Upper lobe of right lung (tissue), 1 donor: ENCODE measurements at regions not wholly inside any gene's neighbourhood (a gene's known extent, or its start where the extent isn't known, plus 50 kb on each side); places are given as distances from the start of the nearest gene placed in this dataset.

ENCODE experiments used
- ATAC-seq: fragments of 200-7000 bp; cut with Tn5 transposase; one replicate; pipeline ENCODE4 v1.9.1; 2020; ENCODE audit warnings: mild to moderate bottlenecking, moderate library complexity
- DNase-seq: peaks from one replicate; pipeline ENCODE4 v3.0.0-alpha.2; 2020
- H3K27ac ChIP-seq: fragments of 200-600 bp; one replicate; pipeline ENCODE4 v1.8.0; 2022
- H3K27me3 ChIP-seq: fragments of 200-600 bp; one replicate; pipeline ENCODE4 v1.8.0; 2022; ENCODE audit warnings: mild to moderate bottlenecking
- H3K36me3 ChIP-seq: fragments of 200-600 bp; one replicate; pipeline ENCODE4 v1.8.0; 2022
- H3K4me1 ChIP-seq: fragments of 200-600 bp; one replicate; pipeline ENCODE4 v1.8.0; 2022
- H3K4me3 ChIP-seq: fragments of 200-600 bp; one replicate; pipeline ENCODE4 v1.8.0; 2022; ENCODE audit warnings: mild to moderate bottlenecking
- H3K9me3 ChIP-seq: fragments of 200-600 bp; one replicate; pipeline ENCODE4 v1.8.0; 2022
- intact Hi-C: fragments of 100-400 bp; cut with DNase I; formaldehyde crosslinking; loops from one replicate; pipeline ENCODE4 v1.11.0; 2022
- TF ChIP-seq, protein P1 (sequence below): fragments of 200-600 bp; IDR thresholded peaks from one replicate; pipeline ENCODE4 v1.8.0; 2022; ENCODE audit warnings: antibody characterized with exemption
- donor health status: DM: no; HTN: yes; CAD: no; lungs with severe emphysema.

DNA sequence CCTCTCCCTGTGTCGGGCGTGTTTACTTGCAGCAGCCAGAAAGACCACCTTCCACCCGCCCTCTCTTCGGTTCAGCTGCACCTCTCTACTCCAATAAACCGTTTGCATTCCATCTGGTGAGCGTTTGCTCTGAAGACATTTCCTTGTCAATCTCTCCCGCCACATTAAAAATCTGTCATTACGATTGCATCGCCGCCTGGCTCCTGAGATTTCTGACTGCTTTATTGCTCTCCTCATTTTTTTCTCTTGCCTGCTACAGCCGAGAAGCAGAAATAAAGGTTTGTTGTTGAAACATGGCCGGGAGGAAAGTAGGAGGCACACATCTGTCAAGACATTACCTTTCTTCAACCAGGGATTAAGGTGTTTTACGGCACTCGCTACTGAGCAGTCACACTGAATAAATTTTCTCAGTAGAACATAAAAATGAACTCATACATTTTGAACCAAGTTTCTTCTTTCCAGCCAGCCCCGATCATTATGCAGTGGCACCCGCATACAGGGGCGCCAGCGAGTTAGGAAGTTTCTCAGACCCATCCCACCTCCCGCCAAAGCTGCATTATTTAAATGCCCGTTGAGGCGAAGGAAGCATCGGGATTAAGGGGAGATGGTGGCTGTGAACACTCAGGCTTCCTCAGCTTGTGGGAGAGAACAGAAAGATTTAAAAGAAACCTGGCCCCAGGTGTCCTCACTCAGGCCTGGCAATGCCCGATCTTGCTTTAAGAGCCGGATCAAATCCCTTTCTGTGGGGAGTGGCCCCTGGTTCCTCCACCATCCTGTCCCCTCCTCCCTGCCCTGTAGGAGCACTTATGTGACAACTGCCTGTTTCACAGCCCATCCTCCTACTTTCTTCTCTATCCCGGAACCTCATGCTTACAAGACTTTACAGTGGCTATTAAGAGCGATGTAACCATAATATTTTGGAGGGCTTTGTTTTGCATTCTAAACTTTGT lies 1108.9 kb downstream of the BCL11B start:
- Histone ChIP-seq H3K4me1 (no peaks in the 10 kb centered on the region), H3K27me3 (no peaks in the 10 kb centered on the region), H3K4me3 (no peak overlapping the region), H3K27ac (no peak overlapping the region), H3K36me3 (no peaks in the 10 kb centered on the region), H3K9me3 (no peaks in the 10 kb centered on the region)
- no peak for ATAC-seq
- no peak for DNase-seq
- TF ChIP-seq, protein P1, sequence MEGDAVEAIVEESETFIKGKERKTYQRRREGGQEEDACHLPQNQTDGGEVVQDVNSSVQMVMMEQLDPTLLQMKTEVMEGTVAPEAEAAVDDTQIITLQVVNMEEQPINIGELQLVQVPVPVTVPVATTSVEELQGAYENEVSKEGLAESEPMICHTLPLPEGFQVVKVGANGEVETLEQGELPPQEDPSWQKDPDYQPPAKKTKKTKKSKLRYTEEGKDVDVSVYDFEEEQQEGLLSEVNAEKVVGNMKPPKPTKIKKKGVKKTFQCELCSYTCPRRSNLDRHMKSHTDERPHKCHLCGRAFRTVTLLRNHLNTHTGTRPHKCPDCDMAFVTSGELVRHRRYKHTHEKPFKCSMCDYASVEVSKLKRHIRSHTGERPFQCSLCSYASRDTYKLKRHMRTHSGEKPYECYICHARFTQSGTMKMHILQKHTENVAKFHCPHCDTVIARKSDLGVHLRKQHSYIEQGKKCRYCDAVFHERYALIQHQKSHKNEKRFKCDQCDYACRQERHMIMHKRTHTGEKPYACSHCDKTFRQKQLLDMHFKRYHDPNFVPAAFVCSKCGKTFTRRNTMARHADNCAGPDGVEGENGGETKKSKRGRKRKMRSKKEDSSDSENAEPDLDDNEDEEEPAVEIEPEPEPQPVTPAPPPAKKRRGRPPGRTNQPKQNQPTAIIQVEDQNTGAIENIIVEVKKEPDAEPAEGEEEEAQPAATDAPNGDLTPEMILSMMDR = no peak
- intact Hi-C loops = no loop called here

GRCh38 chr14:98163873-98164272 lies 1108.1 kb downstream of the BCL11B start:
- intact Hi-C loops = no loop called here
- Histone ChIP-seq H3K27ac (no peak overlapping the region), H3K4me3 (no peak overlapping the region), H3K9me3 (no peaks in the 10 kb centered on the region), H3K36me3 (no peaks in the 10 kb centered on the region), H3K4me1 (no peaks in the 10 kb centered on the region), H3K27me3 (no peaks in the 10 kb centered on the region)
- DNase-seq (no peak), ATAC-seq (no peak)
- TF ChIP-seq, protein P1 = no peak

- DNase-seq (no peak), ATAC-seq (no peak)
- Histone ChIP-seq H3K27ac (no peak overlapping the region), H3K36me3 (no peaks in the 10 kb centered on the region), H3K4me1 (no peaks in the 10 kb centered on the region), H3K9me3 (no peaks in the 10 kb centered on the region), H3K4me3 (no peak overlapping the region), H3K27me3 (no peaks in the 10 kb centered on the region)
- intact Hi-C loops = no loop called here
- TF ChIP-seq, protein P1 = no peak
Measured at GRCh38 chr14:98165976-98166375, 1106.0 kb downstream of the BCL11B start.

DNA sequence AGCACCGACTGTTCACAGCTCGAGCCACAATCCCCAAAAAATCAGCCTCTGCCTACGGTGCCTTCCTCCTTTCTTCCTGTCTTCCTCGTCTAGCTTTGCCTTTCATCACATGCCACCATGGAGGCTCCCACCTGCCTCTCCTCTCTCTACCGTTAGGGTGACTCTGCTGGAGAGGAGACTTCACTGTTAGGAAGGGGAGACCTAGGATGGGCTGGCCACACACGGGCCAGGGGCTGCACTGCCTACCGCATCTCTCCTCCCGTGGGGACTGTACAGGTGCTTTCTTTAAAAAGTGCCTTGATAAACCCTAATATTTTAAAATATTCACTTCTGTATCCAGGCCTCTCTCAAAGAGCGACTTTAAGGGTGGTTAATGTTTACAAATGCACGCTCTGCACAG lies 1104.7 kb downstream of the BCL11B start:
- no peak overlapping the region for H3K27ac ChIP-seq
- ATAC-seq = no peak
- intact Hi-C loops = no loop called here
- no peak overlapping the region for H3K4me3 ChIP-seq
- H3K36me3 ChIP-seq = no peaks in the 10 kb centered on the region
- H3K27me3 ChIP-seq = no peaks in the 10 kb centered on the region
- H3K9me3 ChIP-seq = no peaks in the 10 kb centered on the region
- no peak for DNase-seq
- H3K4me1 ChIP-seq = no peaks in the 10 kb centered on the region
- TF ChIP-seq, protein P1 = no peak

DNA sequence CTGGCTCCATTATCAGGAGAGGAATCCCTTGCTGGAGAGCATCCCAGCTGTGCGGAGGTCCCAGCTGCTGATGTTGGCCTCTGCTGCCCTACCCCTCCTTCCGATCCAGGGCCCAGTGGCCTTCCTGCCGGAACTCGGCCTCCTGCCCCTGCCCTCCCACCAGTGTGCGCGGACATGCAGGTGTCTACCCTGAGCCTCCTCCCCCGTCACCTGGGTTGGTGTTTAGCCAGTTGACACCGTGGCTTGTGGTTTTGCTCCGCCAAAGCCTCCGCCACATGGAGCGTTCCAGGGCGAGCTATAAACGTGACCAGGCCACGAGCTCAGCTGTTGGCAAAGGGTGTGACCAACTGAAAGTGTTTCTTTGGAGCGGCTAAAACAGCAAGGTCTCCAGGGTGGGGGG lies 1104.3 kb downstream of the BCL11B start:
- TF ChIP-seq, protein P1 = no peak
- ATAC-seq = no peak
- Histone ChIP-seq H3K36me3 (no peaks in the 10 kb centered on the region), H3K4me3 (no peak overlapping the region), H3K27ac (no peak overlapping the region), H3K27me3 (no peaks in the 10 kb centered on the region), H3K4me1 (no peaks in the 10 kb centered on the region), H3K9me3 (no peaks in the 10 kb centered on the region)
- DNase-seq = no peak
- intact Hi-C loops = no loop called here
